BLaER1 treated with 17β-estradiol and CSF1 and Interleukin-3, amounts not matched to agents 10 nM and 100 nM (cell line): ENCODE measurements at regions not wholly inside any gene's neighbourhood (a gene's known extent, or its start where the extent isn't known, plus 50 kb on each side); places are given as distances from the start of the nearest gene placed in this dataset.

Source experiments
- H3K27ac ChIP-seq, 11 experiments: shearing (Covaris generic); formaldehyde crosslinking; 2 replicates each; pipeline ENCODE4 v1.8.1; 2022
- H3K27me3 ChIP-seq, 11 experiments: shearing (Covaris generic); formaldehyde crosslinking; 2 replicates each; pipeline ENCODE4 v1.8.1; 2022
- H3K36me3 ChIP-seq, 11 experiments: shearing (Covaris generic); formaldehyde crosslinking; 2 replicates each; pipeline ENCODE4 v1.8.1; 2022
- H3K4me1 ChIP-seq, 10 experiments: shearing (Covaris generic); formaldehyde crosslinking; 2 replicates each; pipeline ENCODE4 v1.8.1; 2022
- H3K4me2 ChIP-seq, 11 experiments: shearing (Covaris generic); formaldehyde crosslinking; 2 replicates each; pipeline ENCODE4 v1.8.1; 2022
- H3K4me3 ChIP-seq, 10 experiments: shearing (Covaris generic); formaldehyde crosslinking; 2 replicates each; pipeline ENCODE4 v1.8.1; 2022
- H3K9ac ChIP-seq, 11 experiments: shearing (Covaris generic); formaldehyde crosslinking; 2 replicates each; pipeline ENCODE4 v1.8.1; 2022
- H3K9me3 ChIP-seq, 11 experiments: shearing (Covaris generic); formaldehyde crosslinking; replicated peaks in 1 of 11; 2 replicates each; pipeline ENCODE4 v1.8.1; 2022
- H4K20me1 ChIP-seq, 11 experiments: shearing (Covaris generic); formaldehyde crosslinking; 2 replicates each; pipeline ENCODE4 v1.8.1; 2022
- Cebpa-rat ChIP-seq, 11 experiments: shearing (Covaris generic); IDR thresholded peaks; 2 replicates each; pipeline ENCODE4 v1.8.1; 2022

- Histone ChIP-seq H3K27me3 (no peaks in the 10 kb centered on the region), H4K20me1 (no peaks in the 10 kb centered on the region), H3K36me3 (no peaks in the 10 kb centered on the region), H3K27ac (no peak overlapping the region), H3K4me1 (peaks cover 0 to 18% (median 2%) of the 10 kb centered on the region in 10 experiments; a peak in 5 of 20 replicates), H3K9ac (no peak overlapping the region), H3K9me3 (peaks cover 0 to 33% (median 11%) of the 10 kb centered on the region in 11 experiments; a peak in 11 of 22 replicates), H3K4me3 (no peak overlapping the region), H3K4me2 (no peak overlapping the region)
- TF ChIP-seq Cebpa-rat (IDR thresholded peaks at IDR 0.05), result no peak
Observed at GRCh38 chr21:23008601-23009202, 2010.5 kb downstream of the NCAM2 start.

GRCh38 chr21:23009360-23009759, 2011.2 kb downstream of the NCAM2 start:
- Histone ChIP-seq H3K9me3 (peaks cover 0 to 30% (median 9%) of the 10 kb centered on the region in 11 experiments; a peak in 11 of 22 replicates), H3K27ac (no peak overlapping the region)

GRCh38 chr21:23014021-23014420, 2015.8 kb downstream of the NCAM2 start:
- H3K4me1 ChIP-seq, result peaks cover 0 to 32% (median 15%) of the 10 kb centered on the region in 10 experiments; a peak in 14 of 20 replicates
- H3K36me3 ChIP-seq, result no peaks in the 10 kb centered on the region
- no peaks in the 10 kb centered on the region for H3K27me3 ChIP-seq
- H3K4me3 ChIP-seq, result no peak overlapping the region
- H4K20me1 ChIP-seq, result no peaks in the 10 kb centered on the region
- no peak for TF ChIP-seq Cebpa-rat (IDR thresholded peaks at IDR 0.05)
- no peak overlapping the region for H3K9ac ChIP-seq
- peaks cover 0 to 31% (median 12%) of the 10 kb centered on the region in 11 experiments; a peak in 12 of 22 replicates for H3K9me3 ChIP-seq
- H3K4me2 ChIP-seq, result peak overlapping the region in 9 of 11 experiments; percentile 6 to 62 (median 46); a peak in 15 of 22 replicates
- peak overlapping the region in 2 of 11 experiments; percentile 21 to 26; a peak in 2 of 22 replicates for H3K27ac ChIP-seq

More at GRCh38 chr21:23009360-23009759, 2011.2 kb downstream of the NCAM2 start:
- Histone ChIP-seq H3K36me3 (no peaks in the 10 kb centered on the region), H3K4me1 (peaks cover 0 to 25% (median 8%) of the 10 kb centered on the region in 10 experiments; a peak in 14 of 20 replicates), H3K4me3 (no peak overlapping the region), H3K4me2 (no peak overlapping the region), H3K9ac (no peak overlapping the region), H4K20me1 (no peaks in the 10 kb centered on the region), H3K27me3 (no peaks in the 10 kb centered on the region)
- no peak for TF ChIP-seq Cebpa-rat (IDR thresholded peaks at IDR 0.05)

GRCh38 chr21:23016617-23017016, 2018.4 kb downstream of the NCAM2 start:
- H3K36me3 ChIP-seq, result no peaks in the 10 kb centered on the region
- H3K4me3 ChIP-seq, result no peak overlapping the region
- no peak overlapping the region for H3K27ac ChIP-seq
- H3K9ac ChIP-seq, result no peak overlapping the region
- peaks cover 6 to 42% (median 20%) of the 10 kb centered on the region in 11 experiments; a peak in 21 of 22 replicates for H3K9me3 ChIP-seq
- peaks cover 0 to 32% (median 15%) of the 10 kb centered on the region in 10 experiments; a peak in 14 of 20 replicates for H3K4me1 ChIP-seq
- peak overlapping the region in 4 of 11 experiments; percentile 6 to 32 (median 18); a peak in 5 of 22 replicates for H3K4me2 ChIP-seq
- no peak for TF ChIP-seq Cebpa-rat (IDR thresholded peaks at IDR 0.05)
- H4K20me1 ChIP-seq, result no peaks in the 10 kb centered on the region
- H3K27me3 ChIP-seq, result no peaks in the 10 kb centered on the region

GRCh38 chr21:23017989-23018388, 2019.8 kb downstream of the NCAM2 start:
- no peak for TF ChIP-seq Cebpa-rat (IDR thresholded peaks at IDR 0.05)
- Histone ChIP-seq H3K36me3 (no peaks in the 10 kb centered on the region), H3K27me3 (no peaks in the 10 kb centered on the region), H3K4me2 (no peak overlapping the region), H3K9ac (no peak overlapping the region), H3K9me3 (peaks cover 8 to 39% (median 28%) of the 10 kb centered on the region in 11 experiments; a peak in 21 of 22 replicates), H4K20me1 (no peaks in the 10 kb centered on the region), H3K27ac (no peak overlapping the region), H3K4me1 (peaks cover 0 to 32% (median 15%) of the 10 kb centered on the region in 10 experiments; a peak in 14 of 20 replicates), H3K4me3 (no peak overlapping the region)

GRCh38 chr21:23020969-23021368, 2022.8 kb downstream of the NCAM2 start:
- no peak overlapping the region for H3K27ac ChIP-seq
- H3K4me3 ChIP-seq, result no peak overlapping the region
- peaks cover 0 to 8% (median 0%) of the 10 kb centered on the region in 10 experiments; a peak in 5 of 20 replicates for H3K4me1 ChIP-seq
- H3K36me3 ChIP-seq, result no peaks in the 10 kb centered on the region
- no peaks in the 10 kb centered on the region for H4K20me1 ChIP-seq
- H3K27me3 ChIP-seq, result no peaks in the 10 kb centered on the region
- H3K9me3 ChIP-seq, result peaks cover 8 to 25% (median 18%) of the 10 kb centered on the region in 11 experiments; a peak in 21 of 22 replicates
- H3K4me2 ChIP-seq, result no peak overlapping the region
- no peak overlapping the region for H3K9ac ChIP-seq
- no peak for TF ChIP-seq Cebpa-rat (IDR thresholded peaks at IDR 0.05)

- Histone ChIP-seq H4K20me1 (no peaks in the 10 kb centered on the region), H3K4me1 (peaks cover 0 to 3% (median 0%) of the 10 kb centered on the region in 10 experiments; a peak in 5 of 20 replicates), H3K4me2 (no peak overlapping the region), H3K4me3 (no peak overlapping the region), H3K9me3 (peaks cover 8 to 23% (median 18%) of the 10 kb centered on the region in 11 experiments; a peak in 21 of 22 replicates), H3K9ac (no peak overlapping the region), H3K36me3 (no peaks in the 10 kb centered on the region), H3K27me3 (no peaks in the 10 kb centered on the region), H3K27ac (no peak overlapping the region)
- TF ChIP-seq Cebpa-rat (IDR thresholded peaks at IDR 0.05), result no peak
Observed at GRCh38 chr21:23021481-23021880, 2023.3 kb downstream of the NCAM2 start.

GRCh38 chr21:23026878-23027277, 2028.7 kb downstream of the NCAM2 start:
- Histone ChIP-seq H3K36me3 (no peaks in the 10 kb centered on the region), H3K4me2 (no peak overlapping the region), H4K20me1 (no peaks in the 10 kb centered on the region), H3K4me3 (no peak overlapping the region), H3K27me3 (no peaks in the 10 kb centered on the region), H3K4me1 (no peaks in the 10 kb centered on the region), H3K27ac (no peak overlapping the region), H3K9me3 (peaks cover 0 to 9% (median 4%) of the 10 kb centered on the region in 11 experiments; a peak in 17 of 22 replicates), H3K9ac (no peak overlapping the region)
- no peak for TF ChIP-seq Cebpa-rat (IDR thresholded peaks at IDR 0.05)

GRCh38 chr21:23039846-23040245, 2041.6 kb downstream of the NCAM2 start:
- H3K4me2 ChIP-seq, result no peak overlapping the region
- no peaks in the 10 kb centered on the region for H3K27me3 ChIP-seq
- no peak overlapping the region for H3K4me3 ChIP-seq
- peaks cover 0 to 8% (median 0%) of the 10 kb centered on the region in 11 experiments; a peak in 4 of 22 replicates for H3K9me3 ChIP-seq
- H3K4me1 ChIP-seq, result no peaks in the 10 kb centered on the region
- no peak overlapping the region for H3K27ac ChIP-seq
- no peaks in the 10 kb centered on the region for H3K36me3 ChIP-seq
- no peaks in the 10 kb centered on the region for H4K20me1 ChIP-seq
- H3K9ac ChIP-seq, result no peak overlapping the region
- TF ChIP-seq Cebpa-rat (IDR thresholded peaks at IDR 0.05), result no peak
